GM10266 (cell line): ENCODE measurements at regions not wholly inside any gene's neighbourhood (a gene's known extent, or its start where the extent isn't known, plus 50 kb on each side); places are given as distances from the start of the nearest gene placed in this dataset.

Experiments used
- DNase-seq: peaks from one replicate; pipeline ENCODE4 v3.0.0; 2012; ENCODE audit errors: extremely low spot score
- CTCF ChIP-seq: IDR thresholded peaks from 2 replicates; pipeline ENCODE4 v1.5.1; 2012; ENCODE audit warnings: mild to moderate bottlenecking, low read depth; ENCODE audit not compliant: control insufficient read depth, insufficient read depth; ENCODE audit errors: missing control alignments

- no peak for TF ChIP-seq CTCF
- no peak for DNase-seq
Observed at GRCh38 chr4:72901553-72901952, 168.0 kb downstream of the COX18 start.

- no peak for DNase-seq
- TF ChIP-seq CTCF = no peak
Observed at GRCh38 chr4:72900952-72901351, 168.6 kb downstream of the COX18 start.

- no peak for TF ChIP-seq CTCF
Observed at GRCh38 chr4:72899621-72900020, 169.9 kb downstream of the COX18 start.

GRCh38 chr4:72899214-72899613, 170.3 kb downstream of the COX18 start:
- no peak for TF ChIP-seq CTCF
- DNase-seq = no peak

More at GRCh38 chr4:72899621-72900020, 169.9 kb downstream of the COX18 start:
- no peak for DNase-seq

GRCh38 chr4:72896515-72896914, 173.0 kb downstream of the COX18 start:
- no peak for TF ChIP-seq CTCF
- DNase-seq = no peak

GRCh38 chr4:72895408-72895807, 174.1 kb downstream of the COX18 start:
- DNase-seq = no peak
- no peak for TF ChIP-seq CTCF

GRCh38 chr4:72893354-72894066, 176.0 kb downstream of the COX18 start:
- TF ChIP-seq CTCF = no peak
- no peak for DNase-seq
